GM19395 (cell line): ENCODE measurements at regions not wholly inside any gene's neighbourhood (a gene's known extent, or its start where the extent isn't known, plus 50 kb on each side); places are given as distances from the start of the nearest gene placed in this dataset.
"Not testable (repeated sequence)": the region's sequence is repeated elsewhere in the genome, so short reads cannot be mapped to it uniquely, and the experiment has no call there.

ENCODE experiments used
- ATAC-seq: cut with Tn5 transposase; IDR thresholded peaks from one replicate; pipeline ENCODE4 v1.9.1; 2021; ENCODE audit warnings: mild to moderate bottlenecking, moderate library complexity; ENCODE audit not compliant: unreplicated experiment

DNA sequence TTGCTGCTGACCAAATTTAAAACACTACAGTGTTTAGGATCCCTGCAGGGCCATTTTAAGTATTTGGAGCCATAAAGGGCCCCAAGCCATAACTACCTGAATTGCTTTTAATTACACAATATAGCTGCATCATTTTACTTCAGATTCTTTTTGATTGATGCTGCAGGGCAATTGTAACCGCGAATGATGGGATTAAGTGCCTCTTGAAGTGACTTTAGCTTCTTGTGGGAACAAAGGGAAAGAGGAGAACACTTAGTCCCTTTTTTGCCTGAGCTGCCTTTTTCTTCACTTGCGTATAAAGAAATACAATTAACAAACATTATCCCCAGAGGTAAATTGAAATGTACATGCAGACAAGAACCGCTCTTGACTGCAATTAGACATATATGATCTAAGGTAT is 228.5 kb downstream of the ZIC5 start:
- ATAC-seq, result no peak

DNA sequence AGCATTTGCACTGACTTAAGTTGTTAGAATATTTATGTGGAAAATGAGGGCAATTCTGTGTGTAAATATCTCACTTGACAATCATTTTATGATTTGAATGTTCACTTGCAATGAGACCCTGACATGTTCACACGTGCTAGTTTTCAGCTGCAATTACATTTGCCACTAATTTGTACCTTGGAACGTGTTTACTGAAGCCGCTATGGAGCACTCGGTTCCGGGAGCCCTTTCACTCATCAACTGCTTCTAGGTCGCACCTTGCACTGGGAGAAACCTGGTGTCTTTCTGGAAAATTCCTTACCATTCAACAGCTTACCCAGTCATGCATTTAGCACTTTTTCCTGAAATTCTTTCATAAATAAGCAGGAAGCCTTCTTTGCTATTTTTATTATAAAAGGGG is 229.6 kb downstream of the ZIC5 start:
- no peak for ATAC-seq

- ATAC-seq, result no peak
Measured at GRCh38 chr13:99740251-99740979, 231.2 kb downstream of the ZIC5 start.

GRCh38 chr13:99738626-99739025 is 232.9 kb downstream of the ZIC5 start:
- no peak for ATAC-seq

DNA sequence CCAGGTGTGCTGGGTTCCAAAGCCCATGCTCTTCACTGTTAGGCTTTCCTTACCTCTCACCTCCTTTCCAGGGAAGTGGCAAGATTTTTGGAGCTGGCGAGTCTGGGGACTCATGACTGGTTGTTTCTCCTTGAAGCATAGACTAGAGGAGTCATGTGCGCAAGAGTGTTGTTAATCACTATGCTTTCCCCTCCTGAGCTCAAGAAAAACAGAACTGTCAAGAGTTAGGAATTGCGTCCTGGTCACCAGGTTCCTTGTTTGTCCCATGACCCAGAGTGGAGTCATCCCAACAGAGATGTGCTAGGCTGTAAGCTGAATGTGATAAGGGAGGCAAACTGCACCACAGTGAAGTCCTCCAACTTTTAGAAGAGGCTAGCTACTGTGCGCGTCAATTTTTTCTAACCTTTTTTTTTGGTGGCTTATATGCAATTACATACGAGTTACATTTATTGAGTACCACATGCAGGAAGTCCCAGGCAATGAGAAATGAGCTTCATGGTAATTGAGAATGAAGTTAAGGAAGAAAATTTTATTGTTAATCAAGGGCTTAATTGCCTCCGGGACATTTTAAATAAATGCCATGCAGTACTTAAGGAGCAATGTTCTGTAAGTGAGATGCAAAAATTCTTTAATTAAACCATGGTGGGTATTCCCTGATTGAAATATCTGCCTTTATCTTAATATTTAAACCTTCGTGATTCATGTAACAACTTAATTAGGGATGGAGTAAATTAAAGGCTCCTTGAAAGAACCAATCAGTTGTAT is 233.9 kb downstream of the ZIC5 start:
- ATAC-seq, result no peak

DNA sequence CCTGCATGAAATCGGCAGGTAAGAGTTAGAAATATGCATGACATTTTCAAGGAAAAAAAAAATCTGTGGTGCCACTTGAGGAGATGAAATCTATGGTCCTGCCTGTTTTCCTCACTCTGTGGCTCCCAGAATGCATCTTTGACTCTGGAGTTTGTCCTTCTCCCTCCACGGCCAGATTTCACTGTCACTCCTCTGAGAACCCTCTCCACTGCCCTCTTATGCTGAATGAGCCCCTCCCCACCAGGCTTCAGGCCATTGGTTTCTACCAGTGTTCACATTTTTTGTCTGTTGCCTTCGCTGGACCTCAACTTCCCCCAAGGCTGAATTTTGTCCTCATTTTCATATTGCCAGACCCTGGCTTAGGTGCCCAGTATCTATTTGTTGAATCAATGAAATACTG is 235.0 kb downstream of the ZIC5 start:
- ATAC-seq, result no peak

DNA sequence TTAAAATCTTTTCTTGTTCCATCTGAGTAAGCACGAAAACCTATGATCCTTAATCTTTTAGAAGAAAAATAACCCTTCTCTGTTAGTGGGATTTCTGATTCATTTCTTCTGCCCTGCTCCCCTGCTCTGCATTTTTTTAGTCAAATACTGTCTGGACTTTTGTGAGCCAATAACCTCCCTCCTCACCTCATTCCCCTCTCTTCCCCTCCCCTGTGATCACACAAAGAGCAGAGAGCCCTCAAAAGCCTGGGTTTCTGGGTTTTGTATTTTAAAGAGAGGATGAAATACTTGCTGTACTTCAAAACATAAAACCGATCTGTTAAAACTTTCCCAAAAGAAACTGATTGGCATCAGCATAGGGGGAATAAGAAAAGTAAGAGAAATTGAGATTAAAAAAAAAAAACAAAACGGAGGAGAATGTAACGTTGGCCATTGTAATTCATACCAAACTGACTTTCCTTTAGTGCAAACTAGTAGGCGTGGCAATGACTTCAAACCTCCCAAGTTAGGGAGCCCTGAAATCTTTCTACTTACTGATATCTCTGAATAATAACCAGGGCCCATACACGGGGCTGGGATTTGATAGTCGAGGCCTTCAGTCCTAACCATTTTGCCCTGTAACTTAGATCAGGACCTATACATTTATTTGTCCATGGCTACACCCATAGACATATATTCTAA is 232.9 kb downstream of the TM9SF2 start:
- ATAC-seq, result no peak

GRCh38 chr13:99733346-99733745 is 232.1 kb downstream of the TM9SF2 start:
- no peak for ATAC-seq

DNA sequence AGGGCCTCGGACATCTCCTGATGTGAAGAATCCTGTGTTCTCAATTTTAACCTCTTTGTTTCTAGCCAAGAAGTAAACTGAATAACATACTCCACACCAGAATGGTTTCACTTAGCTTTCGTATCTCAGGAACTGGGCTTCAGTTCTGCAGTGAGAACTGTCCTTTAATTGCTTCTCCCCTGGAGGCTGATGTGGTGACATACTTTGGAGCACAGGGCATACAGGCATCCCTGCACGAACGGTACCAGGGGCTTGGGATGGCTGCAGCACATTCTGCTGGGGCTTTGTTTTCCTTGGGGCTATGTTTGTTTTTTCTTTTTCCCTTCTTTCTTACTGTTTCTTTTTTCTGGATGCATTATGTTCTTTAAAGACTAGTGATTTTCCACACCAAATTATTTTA is 230.5 kb downstream of the TM9SF2 start:
- no peak for ATAC-seq

DNA sequence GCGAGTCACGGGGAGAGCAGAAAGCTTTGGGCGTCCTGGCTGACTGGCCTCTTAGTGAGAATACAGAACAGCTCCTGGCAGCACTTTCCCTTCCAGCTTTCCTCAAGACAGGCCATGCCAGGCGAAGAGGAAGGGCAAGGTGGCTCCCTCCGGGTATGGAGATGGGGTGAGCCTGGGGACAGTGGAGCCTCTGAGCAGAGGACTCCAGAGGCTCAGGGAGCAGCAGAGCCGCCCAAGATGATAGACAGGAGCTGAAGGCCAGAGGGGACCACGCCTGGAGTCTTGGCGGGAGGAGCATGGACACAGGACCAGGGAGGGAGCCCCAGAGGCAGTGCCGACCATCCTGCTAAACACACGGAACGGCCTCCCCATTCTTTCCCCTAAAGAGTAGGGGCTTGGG is 229.1 kb downstream of the TM9SF2 start:
- no peak for ATAC-seq

GRCh38 chr13:99729745-99730144 is 228.5 kb downstream of the TM9SF2 start:
- ATAC-seq, result no peak

GRCh38 chr13:99727651-99728050 is 226.4 kb downstream of the TM9SF2 start:
- not testable (repeated sequence) for ATAC-seq

DNA sequence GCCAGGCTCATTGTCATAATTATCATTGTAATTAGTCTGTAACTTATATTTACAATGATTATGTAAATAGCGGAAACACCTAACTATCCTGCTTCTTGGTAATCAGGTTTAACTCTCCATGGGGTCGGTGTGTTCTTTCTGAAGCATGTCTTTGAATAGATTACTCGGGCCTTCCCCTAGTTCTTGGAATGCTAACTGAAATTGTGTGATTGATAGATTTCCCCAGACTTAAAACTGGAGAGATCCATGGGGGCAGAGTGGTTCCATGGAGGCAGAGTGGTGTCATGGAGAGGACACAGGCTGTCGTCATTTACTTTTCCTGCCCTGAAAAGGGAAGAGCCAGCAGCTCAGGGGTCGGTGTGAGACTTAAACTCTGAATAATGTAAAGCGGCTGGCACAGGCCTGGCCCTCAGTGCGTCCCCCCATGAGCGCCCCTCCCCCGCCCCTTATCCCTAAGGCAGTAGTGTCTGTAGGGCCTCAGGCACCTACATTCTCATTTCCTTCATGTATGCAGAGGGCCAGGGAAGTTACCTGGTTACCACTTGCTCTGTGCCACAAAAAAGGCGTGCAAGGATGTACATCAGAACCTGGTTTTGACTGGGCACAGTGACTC is 225.1 kb downstream of the TM9SF2 start:
- no peak for ATAC-seq

DNA sequence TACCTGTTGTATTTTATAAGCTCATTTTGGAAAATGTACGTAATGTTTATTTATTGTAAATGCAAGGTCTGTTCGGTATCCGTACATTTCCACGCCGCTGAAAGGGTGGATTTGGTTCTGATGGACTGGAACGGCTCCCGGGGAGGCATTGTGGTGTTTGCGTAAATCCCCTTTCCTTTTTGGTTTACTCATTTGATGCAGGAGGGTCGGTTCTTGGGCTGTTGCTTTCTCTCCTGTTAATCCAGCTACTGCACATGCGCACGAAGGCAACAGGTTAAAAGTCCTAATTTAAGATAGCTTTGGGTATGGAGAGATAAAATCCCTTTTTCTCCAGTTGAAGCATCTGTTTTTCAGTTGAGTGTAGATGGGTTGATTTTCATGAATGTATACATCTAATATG is 224.4 kb downstream of the TM9SF2 start:
- ATAC-seq, result no peak

DNA sequence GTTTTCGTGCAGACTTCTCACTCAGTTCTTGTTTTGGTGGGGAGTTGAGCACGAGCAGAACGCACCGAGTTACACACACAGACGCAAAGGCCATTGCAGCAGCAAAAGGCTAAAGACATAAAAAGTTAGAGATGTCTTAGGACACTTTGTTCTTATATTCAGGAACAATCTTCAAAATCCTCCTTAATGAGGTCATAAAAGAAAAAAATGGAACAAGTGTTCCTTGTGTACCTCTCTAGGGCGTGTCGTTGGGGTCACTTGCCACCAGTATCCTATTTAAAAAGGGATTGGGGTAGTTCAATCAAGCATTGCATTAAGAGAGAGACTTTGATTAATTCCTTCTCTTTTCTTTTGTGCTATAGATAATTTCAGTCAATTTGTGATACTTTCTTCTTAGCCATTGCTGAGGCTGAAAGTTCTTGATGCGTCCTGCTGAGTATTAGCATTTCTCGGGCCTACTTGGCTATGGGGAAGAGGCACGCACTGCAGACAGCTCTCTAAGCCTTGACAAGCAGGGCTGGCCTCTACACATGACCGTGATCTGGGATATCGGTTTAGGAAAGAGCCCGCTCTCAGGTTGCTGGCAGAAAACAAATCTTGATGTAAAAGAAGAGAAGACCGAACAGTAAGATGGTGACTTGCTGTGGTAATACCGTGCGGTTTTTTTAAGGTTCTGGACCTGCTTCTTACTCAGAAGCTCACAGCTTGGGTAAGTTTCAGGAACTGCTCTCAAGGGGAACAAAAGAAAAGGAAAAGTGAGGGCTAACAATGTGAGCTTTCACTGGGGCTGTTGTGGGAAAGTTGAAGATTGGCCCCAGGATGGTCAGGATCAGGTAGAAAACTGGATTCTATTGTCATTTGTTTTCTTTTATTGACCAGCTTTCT is 223.6 kb downstream of the TM9SF2 start:
- ATAC-seq, result no peak

- no peak for ATAC-seq
Measured at GRCh38 chr13:99723878-99724277, 222.6 kb downstream of the TM9SF2 start.

DNA sequence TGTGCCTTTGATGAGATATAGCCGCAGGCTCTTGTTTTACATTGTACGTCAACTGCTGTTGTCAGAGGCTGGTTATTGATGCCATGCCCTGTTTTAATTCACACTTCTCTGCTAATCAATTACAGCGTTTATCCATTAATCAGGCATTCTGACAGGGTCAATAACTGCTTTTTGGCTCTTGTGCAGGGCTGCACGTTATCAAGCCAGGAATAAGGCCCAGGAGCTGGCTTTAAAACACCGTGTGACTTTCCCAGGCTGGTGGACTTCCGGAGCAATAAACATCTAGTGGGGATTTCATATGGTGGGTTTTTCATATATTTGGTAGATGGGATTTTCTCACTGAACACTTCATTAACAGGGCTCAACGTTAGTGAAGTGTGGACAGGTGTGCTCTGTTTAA is 221.7 kb downstream of the TM9SF2 start:
- ATAC-seq, result no peak

DNA sequence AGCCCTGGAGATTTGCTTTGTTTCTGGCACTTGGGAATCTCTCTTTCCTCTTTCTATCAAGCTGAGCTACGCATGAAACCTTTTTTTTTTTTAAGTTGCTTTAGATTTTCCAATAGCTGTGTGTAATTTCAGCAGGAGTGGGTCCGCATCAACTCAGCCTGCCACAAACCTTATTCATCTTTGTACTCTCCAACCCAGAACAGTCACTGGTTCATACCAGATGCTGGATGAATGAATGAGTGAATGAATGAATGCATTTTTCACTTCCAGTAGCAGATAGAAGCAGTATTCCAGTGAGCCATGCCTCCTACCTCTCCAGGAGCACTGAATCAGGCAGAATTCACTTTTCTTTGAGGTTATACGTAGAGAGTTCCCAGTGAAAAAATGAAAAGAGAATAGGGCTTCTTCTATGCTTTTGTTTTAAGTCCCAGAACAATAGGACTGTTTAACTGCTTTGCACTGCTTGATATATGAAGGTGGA is 221.1 kb downstream of the TM9SF2 start:
- ATAC-seq, result no peak

DNA sequence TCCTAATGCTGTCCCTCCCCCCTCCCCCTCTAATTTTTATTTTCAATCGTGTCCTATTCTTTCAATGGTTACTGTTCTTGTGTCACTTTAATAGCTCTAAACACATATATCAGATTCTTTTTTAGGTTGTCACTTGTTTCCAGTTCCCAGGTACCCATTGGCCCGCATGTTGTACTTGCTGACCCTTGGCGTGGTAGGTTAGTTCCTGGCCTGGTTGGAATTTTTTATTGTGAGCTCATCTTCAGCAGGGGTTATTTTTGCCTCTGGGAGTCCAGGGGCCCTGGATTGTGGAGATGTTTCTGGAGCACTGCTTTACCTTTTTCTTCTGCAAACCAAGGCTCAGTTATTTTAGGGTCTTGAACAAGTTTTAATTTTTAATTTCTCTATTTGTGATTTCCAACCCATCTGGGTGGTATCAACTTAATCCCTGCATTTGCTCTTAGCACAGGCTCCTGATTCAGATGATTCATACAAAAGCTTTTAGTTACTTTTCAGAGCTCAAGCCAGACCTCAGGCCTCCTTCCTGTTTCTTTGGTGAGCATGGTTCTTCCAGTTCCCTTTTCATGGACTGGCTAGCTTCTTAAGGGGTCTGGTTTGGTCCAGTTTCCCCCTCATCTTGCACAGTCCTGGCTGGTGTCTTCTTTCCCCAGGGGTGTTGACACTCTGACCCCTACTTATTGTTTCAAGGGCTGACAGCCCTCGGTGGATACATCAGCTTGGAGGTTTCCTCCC is 220.5 kb downstream of the TM9SF2 start:
- no peak for ATAC-seq
